ENCODE measurements at regions not wholly inside any gene's neighbourhood (a gene's known extent, or its start where the extent isn't known, plus 50 kb on each side); places are given as distances from the start of the nearest gene placed in this dataset.

DNA sequence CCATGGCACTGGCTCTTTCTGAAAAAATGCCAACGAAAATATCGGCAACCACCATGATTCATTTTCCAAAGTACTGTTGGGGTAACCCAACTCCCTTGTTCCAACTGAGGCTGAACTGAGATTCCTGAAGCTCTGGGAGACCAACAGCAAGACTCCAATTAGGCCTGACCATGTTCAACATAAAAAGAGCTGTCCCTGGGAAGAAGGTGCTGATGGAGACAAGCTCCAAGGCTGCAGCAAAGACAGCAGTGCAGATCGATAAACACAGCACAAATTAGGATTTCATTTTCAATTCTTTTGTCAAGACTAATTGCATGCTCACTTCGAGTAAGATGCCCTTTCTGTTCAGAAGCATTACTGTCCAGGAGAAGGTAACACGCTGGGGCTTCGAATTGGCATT is 968.0 kb downstream of the UQCRFS1 start:
- Histone ChIP-seq H4K5ac (ENCODE audit: insufficient read length, low read depth, low read length) (no peak overlapping the region), H4K20me1 (ENCODE audit: control insufficient read depth, insufficient read depth, insufficient read length) (no peaks in the 10 kb centered on the region), H2AK5ac (ENCODE audit: insufficient read length, low read length) (no peak overlapping the region), H3K79me2 (ENCODE audit: insufficient read depth, low read length) (no peaks in the 10 kb centered on the region), H3K56ac (ENCODE audit: insufficient read length, low read depth, low read length) (no peak overlapping the region), H3K27me3 (ENCODE audit: insufficient read depth, low read length) (no peaks in the 10 kb centered on the region), H3K27ac (ENCODE audit: insufficient read length, low read depth, low read length) (no peak overlapping the region), H2BK12ac (ENCODE audit: insufficient read length, low read depth, low read length) (no peak overlapping the region), H2BK20ac (ENCODE audit: low read depth, low read length, poor library complexity, severe bottlenecking) (no peak overlapping the region), H2AFZ (ENCODE audit: low read length) (no peak overlapping the region), H4K91ac (ENCODE audit: insufficient read length, low read depth, low read length) (no peak overlapping the region), H3K9me3 (ENCODE audit: control insufficient read depth, low read depth, low read length) (no peaks in the 10 kb centered on the region), H3K79me1 (ENCODE audit: insufficient read depth, low read depth, low read length, poor library complexity, severe bottlenecking) (no peaks in the 10 kb centered on the region), H2BK120ac (ENCODE audit: low read depth, low read length, poor library complexity, severe bottlenecking) (no peak overlapping the region), H2BK15ac (ENCODE audit: low read depth, low read length) (no peak overlapping the region), H3K23me2 (ENCODE audit: insufficient read length, low read depth, low read length, poor library complexity, severe bottlenecking) (no peaks in the 10 kb centered on the region), H3K4me2 (ENCODE audit: insufficient read depth, insufficient read length, low read length) (no peak overlapping the region), H3K4ac (ENCODE audit: low read depth, low read length) (no peak overlapping the region), H3K23ac (ENCODE audit: insufficient read length, low read depth, low read length) (no peak overlapping the region), H4K8ac (replicated peaks; ENCODE audit: insufficient read length, low read depth, low read length) (no peak overlapping the region), H3K9ac (ENCODE audit: extremely low read depth, insufficient read length, low read length) (no peak overlapping the region), H3K18ac (ENCODE audit: insufficient read length, low read depth, low read length) (no peak overlapping the region), H3K4me1 (ENCODE audit: insufficient read depth, low read length) (no peaks in the 10 kb centered on the region), H3T11ph (ENCODE audit: low read length) (no peak overlapping the region), H3K14ac (ENCODE audit: insufficient read depth, low read length) (no peak overlapping the region), H2BK5ac (ENCODE audit: insufficient read length, low read length) (no peak overlapping the region)
- H3K27me3 Mint-ChIP-seq (ENCODE audit: low read depth): no peaks in the 10 kb centered on the region
- no peaks in the 10 kb centered on the region for H3K9me3 Mint-ChIP-seq
- no peak overlapping the region for H3K4me3 Mint-ChIP-seq
- H3K27ac Mint-ChIP-seq: no peak overlapping the region
- no peaks in the 10 kb centered on the region for H3K36me3 Mint-ChIP-seq (ENCODE audit: insufficient read depth in 1 of 3, low read depth in 3 of 3)
- WGBS (ENCODE audit: extremely low coverage, insufficient read length, low lambda C conversion rate): no CpG with 5 or more reads among the region's 6 CpGs
- no peak for DNase-seq
- H3K4me1 Mint-ChIP-seq: peaks cover 12% of the 10 kb centered on the region in 2 experiments
- TF ChIP-seq, protein P1, sequence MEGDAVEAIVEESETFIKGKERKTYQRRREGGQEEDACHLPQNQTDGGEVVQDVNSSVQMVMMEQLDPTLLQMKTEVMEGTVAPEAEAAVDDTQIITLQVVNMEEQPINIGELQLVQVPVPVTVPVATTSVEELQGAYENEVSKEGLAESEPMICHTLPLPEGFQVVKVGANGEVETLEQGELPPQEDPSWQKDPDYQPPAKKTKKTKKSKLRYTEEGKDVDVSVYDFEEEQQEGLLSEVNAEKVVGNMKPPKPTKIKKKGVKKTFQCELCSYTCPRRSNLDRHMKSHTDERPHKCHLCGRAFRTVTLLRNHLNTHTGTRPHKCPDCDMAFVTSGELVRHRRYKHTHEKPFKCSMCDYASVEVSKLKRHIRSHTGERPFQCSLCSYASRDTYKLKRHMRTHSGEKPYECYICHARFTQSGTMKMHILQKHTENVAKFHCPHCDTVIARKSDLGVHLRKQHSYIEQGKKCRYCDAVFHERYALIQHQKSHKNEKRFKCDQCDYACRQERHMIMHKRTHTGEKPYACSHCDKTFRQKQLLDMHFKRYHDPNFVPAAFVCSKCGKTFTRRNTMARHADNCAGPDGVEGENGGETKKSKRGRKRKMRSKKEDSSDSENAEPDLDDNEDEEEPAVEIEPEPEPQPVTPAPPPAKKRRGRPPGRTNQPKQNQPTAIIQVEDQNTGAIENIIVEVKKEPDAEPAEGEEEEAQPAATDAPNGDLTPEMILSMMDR (conservative IDR thresholded peaks at IDR 0.05): no peak
